ENCODE measurements at regions not wholly inside any gene's neighbourhood (a gene's known extent, or its start where the extent isn't known, plus 50 kb on each side); places are given as distances from the start of the nearest gene placed in this dataset.
"Not testable (repeated sequence)": the region's sequence is repeated elsewhere in the genome, so short reads cannot be mapped to it uniquely, and the experiment has no call there.

- POLR2A ChIA-PET; H3K27me3 ChIP-seq (replicated peaks in 2 of 5; ENCODE audit: control insufficient read depth in 4 of 5, insufficient read depth in 5 of 5, low read length in 4 of 5); H3K27ac ChIP-seq (ENCODE audit: insufficient read depth in 1 of 2, low read depth in 1 of 2, low read length in 2 of 2, poor library complexity in 1 of 2, severe bottlenecking in 2 of 2); H3K4me1 ChIP-seq (ENCODE audit: control extremely low read depth in 1 of 4, control insufficient read depth in 4 of 4, insufficient read depth in 4 of 4, low read length in 3 of 4); H3K36me3 ChIP-seq (ENCODE audit: control insufficient read depth in 4 of 4, insufficient read depth in 4 of 4, low read length in 3 of 4); H3K9me3 ChIP-seq (ENCODE audit: control extremely low read depth in 1 of 5, control insufficient read depth in 4 of 5, insufficient read depth in 2 of 5, low read depth in 1 of 5, low read length in 4 of 5); DNase-seq; H3K4me3 ChIP-seq (ENCODE audit: control insufficient read depth in 1 of 7, extremely low read depth in 1 of 7, insufficient read depth in 4 of 7, low read depth in 2 of 7, low read length in 6 of 7); CTCF ChIA-PET: not testable (repeated sequence)
- WGBS (ENCODE audit: insufficient coverage): no CpG with 5 or more reads among the region's 16 CpGs
Measured at GRCh38 chr7:27457120-27457519, 205.6 kb downstream of the HIBADH start.

GRCh38 chr7:27457603-27458565 is 204.8 kb downstream of the HIBADH start:
- H3K27me3 ChIP-seq (replicated peaks in 2 of 5; ENCODE audit: control insufficient read depth in 4 of 5, insufficient read depth in 5 of 5, low read length in 4 of 5); H3K9me3 ChIP-seq (ENCODE audit: control extremely low read depth in 1 of 5, control insufficient read depth in 4 of 5, insufficient read depth in 2 of 5, low read depth in 1 of 5, low read length in 4 of 5); POLR2A ChIA-PET; H3K4me1 ChIP-seq (ENCODE audit: control extremely low read depth in 1 of 4, control insufficient read depth in 4 of 4, insufficient read depth in 4 of 4, low read length in 3 of 4); H3K27ac ChIP-seq (ENCODE audit: insufficient read depth in 1 of 2, low read depth in 1 of 2, low read length in 2 of 2, poor library complexity in 1 of 2, severe bottlenecking in 2 of 2); CTCF ChIA-PET; H3K36me3 ChIP-seq (ENCODE audit: control insufficient read depth in 4 of 4, insufficient read depth in 4 of 4, low read length in 3 of 4): not testable (repeated sequence)
- 88% methylated on average over 22 of the region's 35 CpGs for WGBS (ENCODE audit: insufficient coverage)
- H3K4me3 ChIP-seq (ENCODE audit: control insufficient read depth in 1 of 7, extremely low read depth in 1 of 7, insufficient read depth in 4 of 7, low read depth in 2 of 7, low read length in 6 of 7): peak overlapping the region in 1 of 7 experiments; percentile 23
- peak in 2 of 3 donors; percentile 4 to 22 for DNase-seq

GRCh38 chr7:27459021-27459730 is 203.5 kb downstream of the HIBADH start:
- Histone ChIP-seq H3K4me1 (ENCODE audit: control extremely low read depth in 1 of 4, control insufficient read depth in 4 of 4, insufficient read depth in 4 of 4, low read length in 3 of 4) (no peaks in the 10 kb centered on the region), H3K36me3 (ENCODE audit: control insufficient read depth in 4 of 4, insufficient read depth in 4 of 4, low read length in 3 of 4) (no peaks in the 10 kb centered on the region), H3K4me3 (ENCODE audit: control insufficient read depth in 1 of 7, extremely low read depth in 1 of 7, insufficient read depth in 4 of 7, low read depth in 2 of 7, low read length in 6 of 7) (no peak overlapping the region), H3K27me3 (replicated peaks in 2 of 5; ENCODE audit: control insufficient read depth in 4 of 5, insufficient read depth in 5 of 5, low read length in 4 of 5) (peaks cover 0 to 6% (median 0%) of the 10 kb centered on the region in 5 experiments), H3K9me3 (ENCODE audit: control extremely low read depth in 1 of 5, control insufficient read depth in 4 of 5, insufficient read depth in 2 of 5, low read depth in 1 of 5, low read length in 4 of 5) (no peaks in the 10 kb centered on the region), H3K27ac (ENCODE audit: insufficient read depth in 1 of 2, low read depth in 1 of 2, low read length in 2 of 2, poor library complexity in 1 of 2, severe bottlenecking in 2 of 2) (no peak overlapping the region)
- ChIA-PET CTCF (no interaction called here), POLR2A (no interaction called here)
- no peak for DNase-seq
- WGBS (ENCODE audit: insufficient coverage): 95% methylated on average over 3 of the region's 4 CpGs

- CTCF ChIA-PET: no interaction called here
- DNase-seq: no peak
- no peaks in the 10 kb centered on the region for H3K9me3 ChIP-seq (ENCODE audit: control extremely low read depth in 1 of 5, control insufficient read depth in 4 of 5, insufficient read depth in 2 of 5, low read depth in 1 of 5, low read length in 4 of 5)
- POLR2A ChIA-PET: no interaction called here
- no peaks in the 10 kb centered on the region for H3K4me1 ChIP-seq (ENCODE audit: control extremely low read depth in 1 of 4, control insufficient read depth in 4 of 4, insufficient read depth in 4 of 4, low read length in 3 of 4)
- H3K36me3 ChIP-seq (ENCODE audit: control insufficient read depth in 4 of 4, insufficient read depth in 4 of 4, low read length in 3 of 4): no peaks in the 10 kb centered on the region
- no peak overlapping the region for H3K4me3 ChIP-seq (ENCODE audit: control insufficient read depth in 1 of 7, extremely low read depth in 1 of 7, insufficient read depth in 4 of 7, low read depth in 2 of 7, low read length in 6 of 7)
- WGBS (ENCODE audit: insufficient coverage): no CpG with 5 or more reads among the region's 2 CpGs
- no peak overlapping the region for H3K27ac ChIP-seq (ENCODE audit: insufficient read depth in 1 of 2, low read depth in 1 of 2, low read length in 2 of 2, poor library complexity in 1 of 2, severe bottlenecking in 2 of 2)
- peaks cover 0 to 6% (median 0%) of the 10 kb centered on the region in 5 experiments for H3K27me3 ChIP-seq (replicated peaks in 2 of 5; ENCODE audit: control insufficient read depth in 4 of 5, insufficient read depth in 5 of 5, low read length in 4 of 5)
Measured at GRCh38 chr7:27459731-27460053, 203.0 kb downstream of the HIBADH start.

- CTCF ChIA-PET: no interaction called here
- Histone ChIP-seq H3K27me3 (replicated peaks in 2 of 5; ENCODE audit: control insufficient read depth in 4 of 5, insufficient read depth in 5 of 5, low read length in 4 of 5) (peaks cover 0 to 8% (median 0%) of the 10 kb centered on the region in 5 experiments), H3K4me3 (ENCODE audit: control insufficient read depth in 1 of 7, extremely low read depth in 1 of 7, insufficient read depth in 4 of 7, low read depth in 2 of 7, low read length in 6 of 7) (no peak overlapping the region), H3K4me1 (ENCODE audit: control extremely low read depth in 1 of 4, control insufficient read depth in 4 of 4, insufficient read depth in 4 of 4, low read length in 3 of 4) (no peaks in the 10 kb centered on the region), H3K9me3 (ENCODE audit: control extremely low read depth in 1 of 5, control insufficient read depth in 4 of 5, insufficient read depth in 2 of 5, low read depth in 1 of 5, low read length in 4 of 5) (no peaks in the 10 kb centered on the region), H3K27ac (ENCODE audit: insufficient read depth in 1 of 2, low read depth in 1 of 2, low read length in 2 of 2, poor library complexity in 1 of 2, severe bottlenecking in 2 of 2) (no peak overlapping the region), H3K36me3 (ENCODE audit: control insufficient read depth in 4 of 4, insufficient read depth in 4 of 4, low read length in 3 of 4) (no peaks in the 10 kb centered on the region)
- no peak for DNase-seq
- POLR2A ChIA-PET: no interaction called here
- WGBS (ENCODE audit: insufficient coverage): 100% methylated on average over 1 of the region's 8 CpGs
Measured at GRCh38 chr7:27462575-27463270, 200.0 kb downstream of the HIBADH start.

GRCh38 chr7:27464970-27465369 is 197.7 kb downstream of the HIBADH start:
- ChIA-PET POLR2A (no interaction called here), CTCF (no interaction called here)
- H3K36me3 ChIP-seq (ENCODE audit: control insufficient read depth in 4 of 4, insufficient read depth in 4 of 4, low read length in 3 of 4): no peaks in the 10 kb centered on the region
- no peaks in the 10 kb centered on the region for H3K9me3 ChIP-seq (ENCODE audit: control extremely low read depth in 1 of 5, control insufficient read depth in 4 of 5, insufficient read depth in 2 of 5, low read depth in 1 of 5, low read length in 4 of 5)
- H3K4me3 ChIP-seq (ENCODE audit: control insufficient read depth in 1 of 7, extremely low read depth in 1 of 7, insufficient read depth in 4 of 7, low read depth in 2 of 7, low read length in 6 of 7): no peak overlapping the region
- no peak overlapping the region for H3K27ac ChIP-seq (ENCODE audit: insufficient read depth in 1 of 2, low read depth in 1 of 2, low read length in 2 of 2, poor library complexity in 1 of 2, severe bottlenecking in 2 of 2)
- WGBS (ENCODE audit: insufficient coverage): 91% methylated on average over 2 of the region's 2 CpGs
- no peak for DNase-seq
- H3K4me1 ChIP-seq (ENCODE audit: control extremely low read depth in 1 of 4, control insufficient read depth in 4 of 4, insufficient read depth in 4 of 4, low read length in 3 of 4): no peaks in the 10 kb centered on the region
- H3K27me3 ChIP-seq (replicated peaks in 2 of 5; ENCODE audit: control insufficient read depth in 4 of 5, insufficient read depth in 5 of 5, low read length in 4 of 5): peaks cover 0 to 16% (median 0%) of the 10 kb centered on the region in 5 experiments

GRCh38 chr7:27466703-27467102 is 196.0 kb downstream of the HIBADH start:
- 90% methylated on average over 5 of the region's 5 CpGs for WGBS (ENCODE audit: insufficient coverage)
- Histone ChIP-seq H3K36me3 (ENCODE audit: control insufficient read depth in 4 of 4, insufficient read depth in 4 of 4, low read length in 3 of 4) (no peaks in the 10 kb centered on the region), H3K4me3 (ENCODE audit: control insufficient read depth in 1 of 7, extremely low read depth in 1 of 7, insufficient read depth in 4 of 7, low read depth in 2 of 7, low read length in 6 of 7) (no peak overlapping the region), H3K9me3 (ENCODE audit: control extremely low read depth in 1 of 5, control insufficient read depth in 4 of 5, insufficient read depth in 2 of 5, low read depth in 1 of 5, low read length in 4 of 5) (no peaks in the 10 kb centered on the region), H3K4me1 (ENCODE audit: control extremely low read depth in 1 of 4, control insufficient read depth in 4 of 4, insufficient read depth in 4 of 4, low read length in 3 of 4) (no peaks in the 10 kb centered on the region), H3K27ac (ENCODE audit: insufficient read depth in 1 of 2, low read depth in 1 of 2, low read length in 2 of 2, poor library complexity in 1 of 2, severe bottlenecking in 2 of 2) (no peak overlapping the region), H3K27me3 (replicated peaks in 2 of 5; ENCODE audit: control insufficient read depth in 4 of 5, insufficient read depth in 5 of 5, low read length in 4 of 5) (peaks cover 0 to 16% (median 0%) of the 10 kb centered on the region in 5 experiments)
- no peak for DNase-seq
- CTCF ChIA-PET: no interaction called here
- POLR2A ChIA-PET: interaction anchor here (0.6 kb wide), 1 partner anchor 14 kb away, joined by 4 read pairs; no protein-coding TSS in a partner anchor
